Sigmoid colon (tissue), 4 donors: ENCODE measurements at regions not wholly inside any gene's neighbourhood (a gene's known extent, or its start where the extent isn't known, plus 50 kb on each side); places are given as distances from the start of the nearest gene placed in this dataset.

Source experiments
- EP300 ChIP-seq, 4 donors: sonication (generic); formaldehyde crosslinking; IDR thresholded peaks; one replicate each; pipeline ENCODE4 v1.6.1; 2017; ENCODE audit warnings: antibody characterized with exemption in 4 of 4
- POLR2A ChIP-seq, 2 donors: fragments of 450-650 bp; IDR thresholded peaks; one replicate each; pipeline ENCODE4 v1.6.1; 2016; ENCODE audit warnings: antibody characterized with exemption in 2 of 2, mild to moderate bottlenecking in 2 of 2, moderate library complexity in 2 of 2
- POLR2AphosphoS5 ChIP-seq, 4 donors: sonication (generic); formaldehyde crosslinking; IDR thresholded peaks; one replicate each; pipeline ENCODE4 v1.6.1; 2017; ENCODE audit warnings: antibody characterized with exemption in 4 of 4
- TF ChIP-seq, protein P1 (sequence below), 4 experiments: fragments of 450-650 bp in 3 of 4; fragments of 200-600 bp in 1 of 4; IDR thresholded peaks; one replicate each; pipeline ENCODE4 v1.5.1; 2016 to 2019; ENCODE audit warnings: antibody characterized with exemption in 4 of 4, mild to moderate bottlenecking in 3 of 4, moderate library complexity in 2 of 4

DNA sequence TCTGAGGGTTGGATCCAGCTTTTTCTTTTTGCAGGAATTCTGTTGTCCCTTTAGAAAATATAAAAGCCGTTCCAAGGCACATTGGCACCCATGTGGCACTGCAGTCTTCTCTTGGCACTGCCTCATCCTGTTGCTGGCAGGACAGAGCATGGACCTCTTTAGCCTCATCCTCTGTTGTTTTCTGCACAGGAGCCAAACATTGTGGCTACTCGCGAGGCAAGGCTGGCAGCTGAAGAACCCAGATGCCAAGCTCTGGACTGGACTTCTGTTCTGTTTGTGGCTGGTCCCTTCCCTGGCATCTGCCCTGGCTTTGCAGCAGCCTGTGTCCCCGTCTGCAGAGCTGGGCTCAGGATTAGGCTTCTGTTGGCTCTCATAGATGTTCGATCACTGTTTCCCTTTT, 224.7 kb upstream of the TBC1D5 start:
- TF ChIP-seq, protein P1, sequence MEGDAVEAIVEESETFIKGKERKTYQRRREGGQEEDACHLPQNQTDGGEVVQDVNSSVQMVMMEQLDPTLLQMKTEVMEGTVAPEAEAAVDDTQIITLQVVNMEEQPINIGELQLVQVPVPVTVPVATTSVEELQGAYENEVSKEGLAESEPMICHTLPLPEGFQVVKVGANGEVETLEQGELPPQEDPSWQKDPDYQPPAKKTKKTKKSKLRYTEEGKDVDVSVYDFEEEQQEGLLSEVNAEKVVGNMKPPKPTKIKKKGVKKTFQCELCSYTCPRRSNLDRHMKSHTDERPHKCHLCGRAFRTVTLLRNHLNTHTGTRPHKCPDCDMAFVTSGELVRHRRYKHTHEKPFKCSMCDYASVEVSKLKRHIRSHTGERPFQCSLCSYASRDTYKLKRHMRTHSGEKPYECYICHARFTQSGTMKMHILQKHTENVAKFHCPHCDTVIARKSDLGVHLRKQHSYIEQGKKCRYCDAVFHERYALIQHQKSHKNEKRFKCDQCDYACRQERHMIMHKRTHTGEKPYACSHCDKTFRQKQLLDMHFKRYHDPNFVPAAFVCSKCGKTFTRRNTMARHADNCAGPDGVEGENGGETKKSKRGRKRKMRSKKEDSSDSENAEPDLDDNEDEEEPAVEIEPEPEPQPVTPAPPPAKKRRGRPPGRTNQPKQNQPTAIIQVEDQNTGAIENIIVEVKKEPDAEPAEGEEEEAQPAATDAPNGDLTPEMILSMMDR (IDR thresholded peaks at IDR 0.05) = no peak
- TF ChIP-seq POLR2A (IDR thresholded peaks at IDR 0.05) (no peak), EP300 (IDR thresholded peaks at IDR 0.05) (no peak), POLR2AphosphoS5 (IDR thresholded peaks at IDR 0.05) (no peak)
